KMS-11 (cell line): ENCODE measurements at regions not wholly inside any gene's neighbourhood (a gene's known extent, or its start where the extent isn't known, plus 50 kb on each side); places are given as distances from the start of the nearest gene placed in this dataset.

Experiments
- H2AFZ ChIP-seq: fragments of 200-600 bp; sonication (generic); 2 replicates; pipeline ENCODE4 v1.6.1; 2016; ENCODE audit warnings: antibody characterized with exemption, mixed run types, low read depth
- H3K27ac ChIP-seq: fragments of 200-600 bp; sonication (generic); 2 replicates; pipeline ENCODE4 v1.6.1; 2016; ENCODE audit warnings: mild to moderate bottlenecking, mixed run types
- H3K27me3 ChIP-seq: fragments of 200-600 bp; sonication (generic); 2 replicates; pipeline ENCODE4 v1.6.1; 2017; ENCODE audit warnings: mild to moderate bottlenecking, low read depth, mixed run types, moderate library complexity; ENCODE audit not compliant: insufficient read depth
- H3K36me3 ChIP-seq: fragments of 200-600 bp; sonication (generic); 2 replicates; pipeline ENCODE4 v1.6.1; 2017; ENCODE audit warnings: mild to moderate bottlenecking, mixed run types; ENCODE audit not compliant: insufficient read depth
- H3K4me1 ChIP-seq: fragments of 200-600 bp; sonication (generic); 2 replicates; pipeline ENCODE4 v1.6.1; 2016; ENCODE audit warnings: mild to moderate bottlenecking, low read depth, mixed run types; ENCODE audit not compliant: poor library complexity, severe bottlenecking
- H3K4me2 ChIP-seq: fragments of 200-600 bp; sonication (generic); 2 replicates; pipeline ENCODE4 v1.7.0; 2016; ENCODE audit warnings: mild to moderate bottlenecking, mixed run types
- H3K4me3 ChIP-seq: fragments of 200-600 bp; sonication (generic); IDR thresholded peaks from 2 replicates; pipeline ENCODE4 v1.6.1; 2017; ENCODE audit warnings: low read depth, low read length, mixed read lengths; ENCODE audit not compliant: insufficient read depth
- H3K79me2 ChIP-seq: fragments of 200-600 bp; sonication (generic); 2 replicates; pipeline ENCODE4 v1.6.1; 2016; ENCODE audit warnings: low read depth, mixed run types; ENCODE audit not compliant: insufficient read depth
- H3K9ac ChIP-seq: fragments of 200-600 bp; sonication (generic); 2 replicates; pipeline ENCODE4 v1.6.1; 2016; ENCODE audit warnings: mild to moderate bottlenecking, mixed run types
- H4K20me1 ChIP-seq: fragments of 200-600 bp; sonication (generic); 2 replicates; pipeline ENCODE4 v1.6.1; 2016; ENCODE audit warnings: mild to moderate bottlenecking, mixed run types; ENCODE audit not compliant: insufficient read depth
- TF ChIP-seq, protein P1 (sequence below): fragments of 200-600 bp; sonication (generic); conservative IDR thresholded peaks from 2 replicates; pipeline ENCODE4 v1.6.1; 2017; ENCODE audit warnings: low read depth, mild to moderate bottlenecking, antibody characterized with exemption, low read length, moderate library complexity, mixed read lengths

DNA sequence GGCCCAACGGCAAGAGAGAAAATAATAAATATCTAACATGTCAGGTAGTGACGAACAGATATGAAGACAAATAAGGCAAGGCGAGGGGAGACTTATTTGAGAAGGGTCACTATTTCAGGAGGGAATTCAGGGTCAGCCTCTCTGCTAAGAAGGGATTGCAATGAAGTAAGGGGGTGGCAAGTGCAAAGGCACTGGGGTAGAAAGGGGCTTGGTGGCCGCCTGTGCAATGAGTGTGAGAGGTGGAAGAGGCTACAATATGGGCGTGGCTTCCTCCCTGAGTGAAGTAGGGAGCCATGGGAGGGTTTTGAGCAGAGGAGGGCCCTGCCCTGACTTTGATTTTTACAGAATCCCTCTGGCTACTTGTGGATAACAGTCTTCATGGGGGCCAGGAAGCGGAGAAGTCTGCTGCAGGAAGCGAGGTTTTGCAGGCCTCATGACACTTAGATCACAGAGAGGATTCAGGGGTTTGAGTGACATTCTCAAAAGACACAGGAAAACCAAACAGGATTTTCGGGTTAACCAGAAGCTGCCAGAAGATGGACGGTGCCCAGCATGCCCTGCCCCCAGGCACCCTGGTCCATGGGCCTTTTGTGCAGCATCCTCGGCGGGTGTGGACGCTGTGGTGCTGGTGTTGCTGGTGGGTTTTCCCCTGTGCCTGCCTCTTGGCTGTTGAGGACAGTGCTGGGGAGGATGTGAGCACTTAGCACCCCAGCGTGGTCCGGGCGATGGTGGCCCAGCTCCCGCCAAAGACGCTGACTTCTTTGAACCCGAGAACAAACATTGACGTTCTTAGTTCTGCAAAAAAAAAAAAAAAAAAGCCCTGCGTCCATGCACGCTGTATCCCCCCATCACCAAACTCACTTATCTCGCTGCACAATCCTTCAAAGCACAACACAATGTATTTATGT is 124.2 kb upstream of the PTPN1 start:
- H3K27ac ChIP-seq, result no peak overlapping the region

DNA sequence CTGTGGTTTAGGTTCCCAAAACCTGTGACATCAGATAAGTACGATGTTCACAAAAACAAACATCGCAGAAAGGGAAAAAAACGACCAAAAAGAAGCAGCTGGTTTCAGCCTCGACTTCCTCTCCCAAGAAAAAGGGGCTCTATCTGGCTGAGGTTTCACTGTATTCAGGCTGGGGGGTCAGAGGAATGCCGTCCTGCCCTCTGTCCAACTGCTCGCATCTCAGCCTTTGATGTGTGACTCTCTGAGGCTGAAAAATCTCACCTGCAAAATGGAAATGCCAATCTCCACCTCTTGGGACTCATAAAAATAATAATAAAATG is 123.6 kb upstream of the PTPN1 start:
- Histone ChIP-seq H3K36me3 (no peaks in the 10 kb centered on the region), H2AFZ (no peak overlapping the region), H3K27me3 (peaks cover 45% of the 10 kb centered on the region; the same call in 1 of the 2 replicates), H3K4me1 (no peaks in the 10 kb centered on the region), H3K9ac (no peak overlapping the region), H3K4me2 (no peak overlapping the region), H4K20me1 (no peaks in the 10 kb centered on the region), H3K79me2 (no peaks in the 10 kb centered on the region), H3K27ac (no peak overlapping the region), H3K4me3 (no peak overlapping the region)
- TF ChIP-seq, protein P1, sequence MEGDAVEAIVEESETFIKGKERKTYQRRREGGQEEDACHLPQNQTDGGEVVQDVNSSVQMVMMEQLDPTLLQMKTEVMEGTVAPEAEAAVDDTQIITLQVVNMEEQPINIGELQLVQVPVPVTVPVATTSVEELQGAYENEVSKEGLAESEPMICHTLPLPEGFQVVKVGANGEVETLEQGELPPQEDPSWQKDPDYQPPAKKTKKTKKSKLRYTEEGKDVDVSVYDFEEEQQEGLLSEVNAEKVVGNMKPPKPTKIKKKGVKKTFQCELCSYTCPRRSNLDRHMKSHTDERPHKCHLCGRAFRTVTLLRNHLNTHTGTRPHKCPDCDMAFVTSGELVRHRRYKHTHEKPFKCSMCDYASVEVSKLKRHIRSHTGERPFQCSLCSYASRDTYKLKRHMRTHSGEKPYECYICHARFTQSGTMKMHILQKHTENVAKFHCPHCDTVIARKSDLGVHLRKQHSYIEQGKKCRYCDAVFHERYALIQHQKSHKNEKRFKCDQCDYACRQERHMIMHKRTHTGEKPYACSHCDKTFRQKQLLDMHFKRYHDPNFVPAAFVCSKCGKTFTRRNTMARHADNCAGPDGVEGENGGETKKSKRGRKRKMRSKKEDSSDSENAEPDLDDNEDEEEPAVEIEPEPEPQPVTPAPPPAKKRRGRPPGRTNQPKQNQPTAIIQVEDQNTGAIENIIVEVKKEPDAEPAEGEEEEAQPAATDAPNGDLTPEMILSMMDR, result no peak

More for the DNA sequence above, 124.2 kb upstream of the PTPN1 start:
- Histone ChIP-seq H3K36me3 (no peaks in the 10 kb centered on the region), H3K4me3 (no peak overlapping the region), H3K4me2 (no peak overlapping the region), H4K20me1 (no peaks in the 10 kb centered on the region), H3K27me3 (peaks cover 49% of the 10 kb centered on the region; the same call in 1 of the 2 replicates), H3K9ac (no peak overlapping the region), H3K79me2 (no peaks in the 10 kb centered on the region), H2AFZ (no peak overlapping the region), H3K4me1 (no peaks in the 10 kb centered on the region)
- TF ChIP-seq, protein P1, result no peak

DNA sequence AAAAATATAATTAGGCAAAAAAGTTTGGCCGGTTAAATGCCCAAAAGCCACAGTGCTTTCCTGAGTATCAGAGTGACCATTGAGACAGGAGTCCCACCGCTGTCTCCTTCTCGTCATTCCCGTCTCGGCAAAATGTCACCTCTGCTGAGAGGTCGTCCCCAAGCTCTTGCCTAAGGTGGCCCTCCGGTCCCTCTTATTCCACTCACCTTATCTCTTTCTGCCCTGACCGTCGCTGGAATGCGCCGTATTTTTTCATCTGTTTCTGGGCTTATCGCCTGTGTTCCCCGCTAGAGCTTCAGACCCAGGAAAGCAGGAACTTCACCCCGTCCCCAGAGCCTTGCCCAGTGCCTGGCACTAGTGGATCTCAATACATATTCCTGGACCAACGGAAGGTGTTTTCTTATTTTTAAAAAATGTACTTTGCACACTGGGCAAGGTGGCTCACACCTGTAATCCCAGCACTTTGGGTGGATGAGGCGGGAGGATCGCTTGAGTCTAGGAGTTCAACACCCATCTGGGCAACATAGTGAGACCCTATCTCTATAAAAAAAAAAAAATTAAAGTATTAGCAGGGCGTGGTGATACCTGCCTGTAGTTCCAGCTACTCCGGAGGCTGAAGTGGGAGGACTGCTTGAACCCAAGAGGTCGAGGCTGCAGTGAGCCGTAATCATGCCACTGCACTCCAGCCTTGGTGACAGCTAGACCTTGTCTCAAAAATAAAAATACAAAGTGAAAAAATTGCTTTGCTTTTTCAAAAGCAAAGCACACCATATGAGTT is 122.8 kb upstream of the PTPN1 start:
- Histone ChIP-seq H3K9ac (no peak overlapping the region), H3K79me2 (no peaks in the 10 kb centered on the region), H3K4me2 (no peak overlapping the region), H2AFZ (no peak overlapping the region), H3K4me3 (no peak overlapping the region), H3K4me1 (no peaks in the 10 kb centered on the region), H3K27ac (no peak overlapping the region), H4K20me1 (no peaks in the 10 kb centered on the region), H3K27me3 (peaks cover 45% of the 10 kb centered on the region; the same call in 1 of the 2 replicates), H3K36me3 (no peaks in the 10 kb centered on the region)
- TF ChIP-seq, protein P1, result no peak

DNA sequence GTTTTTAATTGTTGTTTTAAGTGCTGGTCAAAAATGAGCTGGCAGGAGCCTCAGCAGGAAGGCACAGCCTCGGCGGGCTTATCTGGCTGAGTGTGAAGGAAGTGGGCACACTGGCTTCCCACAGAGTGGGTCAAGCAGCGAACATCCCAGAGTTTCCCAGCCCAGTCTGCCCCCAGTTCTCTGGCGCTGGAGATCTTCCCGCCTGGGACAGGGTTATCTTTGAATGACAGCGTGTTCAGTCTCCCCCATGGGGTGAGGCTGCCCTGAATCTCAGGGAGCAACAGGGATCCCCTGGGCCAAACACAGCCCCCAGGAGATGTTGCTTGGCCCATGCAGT is 122.2 kb upstream of the PTPN1 start:
- no peaks in the 10 kb centered on the region for H3K4me1 ChIP-seq
- no peak overlapping the region for H3K27ac ChIP-seq
- H3K79me2 ChIP-seq, result no peaks in the 10 kb centered on the region
- TF ChIP-seq, protein P1, result no peak
- H3K36me3 ChIP-seq, result no peaks in the 10 kb centered on the region
- H3K4me2 ChIP-seq, result no peak overlapping the region
- H4K20me1 ChIP-seq, result no peaks in the 10 kb centered on the region
- H3K4me3 ChIP-seq, result no peak overlapping the region
- peaks cover 45% of the 10 kb centered on the region; the same call in 1 of the 2 replicates for H3K27me3 ChIP-seq
- no peak overlapping the region for H3K9ac ChIP-seq
- no peak overlapping the region for H2AFZ ChIP-seq
